KMS-11 (cell line): ENCODE measurements at regions not wholly inside any gene's neighbourhood (a gene's known extent, or its start where the extent isn't known, plus 50 kb on each side); places are given as distances from the start of the nearest gene placed in this dataset.

ENCODE experiments used
- H2AFZ ChIP-seq: fragments of 200-600 bp; sonication (generic); 2 replicates; pipeline ENCODE4 v1.6.1; 2016; ENCODE audit warnings: antibody characterized with exemption, mixed run types, low read depth
- H3K27ac ChIP-seq: fragments of 200-600 bp; sonication (generic); 2 replicates; pipeline ENCODE4 v1.6.1; 2016; ENCODE audit warnings: mild to moderate bottlenecking, mixed run types
- H3K27me3 ChIP-seq: fragments of 200-600 bp; sonication (generic); 2 replicates; pipeline ENCODE4 v1.6.1; 2017; ENCODE audit warnings: mild to moderate bottlenecking, low read depth, mixed run types, moderate library complexity; ENCODE audit not compliant: insufficient read depth
- H3K36me3 ChIP-seq: fragments of 200-600 bp; sonication (generic); 2 replicates; pipeline ENCODE4 v1.6.1; 2017; ENCODE audit warnings: mild to moderate bottlenecking, mixed run types; ENCODE audit not compliant: insufficient read depth
- H3K4me1 ChIP-seq: fragments of 200-600 bp; sonication (generic); 2 replicates; pipeline ENCODE4 v1.6.1; 2016; ENCODE audit warnings: mild to moderate bottlenecking, low read depth, mixed run types; ENCODE audit not compliant: poor library complexity, severe bottlenecking
- H3K4me2 ChIP-seq: fragments of 200-600 bp; sonication (generic); 2 replicates; pipeline ENCODE4 v1.7.0; 2016; ENCODE audit warnings: mild to moderate bottlenecking, mixed run types
- H3K4me3 ChIP-seq: fragments of 200-600 bp; sonication (generic); IDR thresholded peaks from 2 replicates; pipeline ENCODE4 v1.6.1; 2017; ENCODE audit warnings: low read depth, low read length, mixed read lengths; ENCODE audit not compliant: insufficient read depth
- H3K79me2 ChIP-seq: fragments of 200-600 bp; sonication (generic); 2 replicates; pipeline ENCODE4 v1.6.1; 2016; ENCODE audit warnings: low read depth, mixed run types; ENCODE audit not compliant: insufficient read depth
- H3K9ac ChIP-seq: fragments of 200-600 bp; sonication (generic); 2 replicates; pipeline ENCODE4 v1.6.1; 2016; ENCODE audit warnings: mild to moderate bottlenecking, mixed run types
- H4K20me1 ChIP-seq: fragments of 200-600 bp; sonication (generic); 2 replicates; pipeline ENCODE4 v1.6.1; 2016; ENCODE audit warnings: mild to moderate bottlenecking, mixed run types; ENCODE audit not compliant: insufficient read depth
- CTCF ChIP-seq: fragments of 200-600 bp; sonication (generic); conservative IDR thresholded peaks from 2 replicates; pipeline ENCODE4 v1.6.1; 2017; ENCODE audit warnings: low read depth, mild to moderate bottlenecking, antibody characterized with exemption, low read length, moderate library complexity, mixed read lengths

GRCh38 chr17:69975808-69976207, 99.2 kb upstream of the KCNJ16 start:
- Histone ChIP-seq H3K79me2 (no peaks in the 10 kb centered on the region), H3K4me1 (no peaks in the 10 kb centered on the region), H3K27ac (no peak overlapping the region), H3K4me3 (no peak overlapping the region), H3K4me2 (no peak overlapping the region), H2AFZ (no peak overlapping the region), H3K9ac (no peak overlapping the region), H3K36me3 (no peaks in the 10 kb centered on the region), H3K27me3 (no peaks in the 10 kb centered on the region), H4K20me1 (no peaks in the 10 kb centered on the region)
- no peak for TF ChIP-seq CTCF

- Histone ChIP-seq H3K36me3 (no peaks in the 10 kb centered on the region), H4K20me1 (no peaks in the 10 kb centered on the region), H3K27ac (no peak overlapping the region), H3K4me2 (no peak overlapping the region), H3K4me1 (no peaks in the 10 kb centered on the region), H3K9ac (no peak overlapping the region), H3K79me2 (no peaks in the 10 kb centered on the region), H3K4me3 (no peak overlapping the region), H2AFZ (no peak overlapping the region), H3K27me3 (no peaks in the 10 kb centered on the region)
- TF ChIP-seq CTCF: no peak
Observed at GRCh38 chr17:69978056-69978646, 96.9 kb upstream of the KCNJ16 start.

- Histone ChIP-seq H3K36me3 (no peaks in the 10 kb centered on the region), H3K4me2 (no peak overlapping the region), H3K27me3 (no peaks in the 10 kb centered on the region), H3K79me2 (no peaks in the 10 kb centered on the region), H3K27ac (no peak overlapping the region), H4K20me1 (no peaks in the 10 kb centered on the region), H3K4me3 (no peak overlapping the region), H3K4me1 (no peaks in the 10 kb centered on the region), H3K9ac (no peak overlapping the region), H2AFZ (no peak overlapping the region)
- no peak for TF ChIP-seq CTCF
Observed at GRCh38 chr17:69981441-69981840, 93.6 kb upstream of the KCNJ16 start.

GRCh38 chr17:69995476-69995875, 79.5 kb upstream of the KCNJ16 start:
- Histone ChIP-seq H3K36me3 (no peaks in the 10 kb centered on the region), H3K79me2 (no peaks in the 10 kb centered on the region), H4K20me1 (no peaks in the 10 kb centered on the region), H3K27me3 (no peaks in the 10 kb centered on the region), H3K27ac (no peak overlapping the region), H3K4me2 (no peak overlapping the region), H2AFZ (no peak overlapping the region), H3K9ac (no peak overlapping the region), H3K4me3 (no peak overlapping the region), H3K4me1 (no peaks in the 10 kb centered on the region)
- TF ChIP-seq CTCF: no peak

DNA sequence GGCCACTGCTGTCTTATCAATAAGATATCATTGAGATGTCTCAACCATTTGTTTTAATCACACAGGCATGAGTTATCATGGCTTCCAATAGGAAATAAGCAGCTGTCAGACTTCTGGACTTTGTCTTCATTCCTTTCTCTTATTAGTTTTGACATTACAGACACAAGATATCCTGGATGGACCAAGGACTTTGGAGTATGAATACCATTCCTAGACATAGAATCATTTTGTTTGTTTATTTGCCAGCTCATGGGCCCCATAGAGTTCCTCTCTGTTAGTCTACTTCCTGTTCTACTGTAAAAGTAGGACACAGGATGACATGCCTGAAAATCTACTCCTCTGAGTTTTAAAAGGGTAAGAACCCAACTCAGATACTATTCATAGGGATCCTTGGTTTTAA, 77.7 kb upstream of the KCNJ16 start:
- no peak overlapping the region for H3K27ac ChIP-seq
- no peaks in the 10 kb centered on the region for H3K4me1 ChIP-seq
- H3K79me2 ChIP-seq: no peaks in the 10 kb centered on the region
- TF ChIP-seq CTCF: no peak
- H2AFZ ChIP-seq: no peak overlapping the region
- H3K36me3 ChIP-seq: no peaks in the 10 kb centered on the region
- no peak overlapping the region for H3K4me3 ChIP-seq
- H3K27me3 ChIP-seq: no peaks in the 10 kb centered on the region
- H4K20me1 ChIP-seq: no peaks in the 10 kb centered on the region
- no peak overlapping the region for H3K4me2 ChIP-seq
- no peak overlapping the region for H3K9ac ChIP-seq
